H1 (cell line): ENCODE measurements at regions not wholly inside any gene's neighbourhood (a gene's known extent, or its start where the extent isn't known, plus 50 kb on each side); places are given as distances from the start of the nearest gene placed in this dataset.

Source experiments
- CTCF ChIA-PET: fragments of 300-600 bp; sonication (Branson Sonifier 250); formaldehyde crosslinking; loops from one replicate; lab custom pipeline; 2021; ENCODE audit not compliant: partially characterized antibody; lab: Charles Lee
- POLR2A ChIA-PET: fragments of 300-600 bp; sonication (Branson Sonifier 250); formaldehyde crosslinking; loops from one replicate; lab custom pipeline; 2021; ENCODE audit warnings: inconsistent platforms; ENCODE audit not compliant: partially characterized antibody; lab: Charles Lee
- DNase-seq, 2 experiments: peaks; one replicate each; pipeline versions ENCODE4 v3.0.0 to v3.0.0-alpha.2; 2010 to 2022; ENCODE audit warnings: low spot score in 2 of 2, low read depth in 1 of 2, mixed read lengths in 1 of 2
- FAIRE-seq: peaks from 2 replicates; lab custom pipeline; 2011; peaks lifted over from hg19 to GRCh38; lab: Jason Lieb, UNC
- H2AFZ ChIP-seq: 2 replicates; pipeline ENCODE4 v1.8.1; 2012; ENCODE audit warnings: low read length, inconsistent platforms
- H2AK5ac ChIP-seq: 2 replicates; pipeline ENCODE4 v1.6.1; 2013; ENCODE audit warnings: low read depth, low read length
- H2BK120ac ChIP-seq: replicated peaks from 2 replicates; pipeline ENCODE3; 2013; ENCODE audit warnings: low read depth, low read length, inconsistent platforms
- H2BK12ac ChIP-seq: 2 replicates; pipeline ENCODE4 v1.6.1; 2013; ENCODE audit warnings: low read depth, low read length
- H2BK15ac ChIP-seq: 2 replicates; pipeline ENCODE4 v1.6.1; 2013; ENCODE audit warnings: low read length
- H2BK20ac ChIP-seq: 2 replicates; pipeline ENCODE4 v1.6.1; 2013; ENCODE audit warnings: low read length
- H2BK5ac ChIP-seq: 2 replicates; pipeline ENCODE4 v1.6.1; 2013; ENCODE audit warnings: low read depth, low read length
- H3K14ac ChIP-seq: 2 replicates; pipeline ENCODE4 v1.6.1; 2013; ENCODE audit warnings: inconsistent platforms; ENCODE audit not compliant: insufficient read length
- H3K18ac ChIP-seq: 2 replicates; pipeline ENCODE4 v1.6.1; 2013; ENCODE audit warnings: low read length; ENCODE audit errors: extremely low read depth
- H3K23ac ChIP-seq: 2 replicates; pipeline ENCODE4 v1.6.1; 2013; ENCODE audit warnings: inconsistent platforms; ENCODE audit not compliant: insufficient read length
- H3K23me2 ChIP-seq: 2 replicates; pipeline ENCODE4 v1.6.1; 2013; ENCODE audit warnings: low read depth, low read length
- H3K27ac ChIP-seq: 2 replicates; pipeline ENCODE4 v1.6.1; 2011; ENCODE audit warnings: low read depth, low read length, inconsistent platforms
- H3K27me3 ChIP-seq, 4 experiments: replicated peaks in 1 of 4; 1 replicate in 1 of 4; 2 replicates in 3 of 4; pipeline versions ENCODE4 v1.6.1 to v1.8.1; 2011 to 2013; ENCODE audit warnings: low read length in 3 of 4, mild to moderate bottlenecking in 3 of 4, inconsistent platforms in 2 of 4, mixed read lengths in 2 of 4, moderate library complexity in 1 of 4; ENCODE audit not compliant: control insufficient read depth in 3 of 4, insufficient read depth in 3 of 4; ENCODE audit errors: extremely low read depth in 1 of 4
- H3K36me3 ChIP-seq, 4 experiments: 2 replicates each; pipeline versions ENCODE4 v1.6.1 to v1.8.1; 2011 to 2013; ENCODE audit warnings: mild to moderate bottlenecking in 4 of 4, low read length in 3 of 4, moderate library complexity in 2 of 4, control low read depth in 1 of 4, inconsistent platforms in 1 of 4; ENCODE audit not compliant: insufficient read depth in 4 of 4, control insufficient read depth in 2 of 4
- H3K4ac ChIP-seq: replicated peaks from 2 replicates; pipeline ENCODE3; 2013; ENCODE audit warnings: low read length, low read depth, mixed read lengths, inconsistent platforms; ENCODE audit not compliant: insufficient read length
- H3K4me1 ChIP-seq, 4 experiments: replicated peaks in 1 of 4; 1 replicate in 1 of 4; 2 replicates in 3 of 4; pipeline versions ENCODE4 v1.6.1 to v1.8.1; 2011 to 2013; ENCODE audit warnings: low read length in 3 of 4, inconsistent platforms in 2 of 4, mixed read lengths in 1 of 4; ENCODE audit not compliant: insufficient read depth in 4 of 4, control insufficient read depth in 3 of 4
- H3K4me2 ChIP-seq, 2 experiments: 2 replicates each; pipeline versions ENCODE4 v1.6.1 to v1.8.1; 2011 to 2013; ENCODE audit warnings: low read depth in 2 of 2, low read length in 2 of 2, control low read depth in 1 of 2, inconsistent platforms in 1 of 2, mild to moderate bottlenecking in 1 of 2; ENCODE audit not compliant: insufficient read depth in 1 of 2
- H3K4me3 ChIP-seq, 4 experiments: fragments of 200-600, 300-600 bp in 1 of 4; sonication (generic), shearing (Covaris generic), sonication (Bioruptor Twin) in 1 of 4; 2 replicates each; pipeline versions ENCODE4 v1.5.1 to v1.8.1; 2011 to 2016; ENCODE audit warnings: low read length in 4 of 4, low read depth in 3 of 4, control low read depth in 2 of 4, inconsistent platforms in 2 of 4, mild to moderate bottlenecking in 2 of 4, mixed read lengths in 1 of 4, moderate library complexity in 1 of 4; ENCODE audit not compliant: insufficient read depth in 2 of 4; ENCODE audit errors: extremely low read depth in 1 of 4
- H3K56ac ChIP-seq: replicated peaks from 2 replicates; pipeline ENCODE3; 2013; ENCODE audit warnings: low read depth, mild to moderate bottlenecking, mixed read lengths, low read length, inconsistent platforms; ENCODE audit not compliant: insufficient read length
- H3K79me1 ChIP-seq: 2 replicates; pipeline ENCODE4 v1.6.1; 2013; ENCODE audit warnings: low read depth, low read length, control low read depth
- H3K79me2 ChIP-seq, 2 experiments: 2 replicates each; pipeline versions ENCODE4 v1.6.1 to v1.8.1; 2012 to 2013; ENCODE audit warnings: low read length in 2 of 2, mild to moderate bottlenecking in 2 of 2, inconsistent platforms in 1 of 2; ENCODE audit not compliant: insufficient read depth in 2 of 2, control insufficient read depth in 1 of 2
- H3K9ac ChIP-seq, 4 experiments: replicated peaks in 1 of 4; 1 replicate in 1 of 4; 2 replicates in 3 of 4; pipeline versions ENCODE4 v1.6.1 to v1.8.1; 2011 to 2013; ENCODE audit warnings: low read depth in 3 of 4, low read length in 3 of 4, control low read depth in 2 of 4, mild to moderate bottlenecking in 2 of 4, moderate library complexity in 2 of 4, inconsistent platforms in 1 of 4; ENCODE audit errors: extremely low read depth in 1 of 4
- H3K9me3 ChIP-seq, 2 experiments: 2 replicates each; pipeline versions ENCODE4 v1.6.1 to v1.8.1; 2012 to 2013; ENCODE audit warnings: mild to moderate bottlenecking in 2 of 2, moderate library complexity in 2 of 2, control low read depth in 1 of 2, inconsistent platforms in 1 of 2, low read depth in 1 of 2, low read length in 1 of 2, mixed read lengths in 1 of 2; ENCODE audit not compliant: insufficient read depth in 2 of 2
- H4K20me1 ChIP-seq, 2 experiments: replicated peaks in 1 of 2; 2 replicates each; pipeline versions ENCODE3 to v1.8.1; 2011 to 2013; ENCODE audit warnings: inconsistent platforms in 2 of 2, low read length in 2 of 2, mild to moderate bottlenecking in 1 of 2; ENCODE audit not compliant: insufficient read depth in 2 of 2, control insufficient read depth in 1 of 2
- H4K5ac ChIP-seq: 2 replicates; pipeline ENCODE4 v1.6.1; 2013; ENCODE audit warnings: low read length, low read depth, mixed read lengths, inconsistent platforms; ENCODE audit not compliant: insufficient read length
- H4K8ac ChIP-seq: 2 replicates; pipeline ENCODE4 v1.8.0; 2013; ENCODE audit warnings: mild to moderate bottlenecking, moderate library complexity, low read length, inconsistent platforms; ENCODE audit not compliant: insufficient read depth; ENCODE audit errors: extremely low read depth
- H4K91ac ChIP-seq: replicated peaks from 2 replicates; pipeline ENCODE3; 2013; ENCODE audit warnings: low read length, mixed read lengths, inconsistent platforms; ENCODE audit not compliant: insufficient read length
- CEBPB ChIP-seq: IDR thresholded peaks from 2 replicates; pipeline ENCODE4 v1.6.1; 2012; ENCODE audit warnings: low read depth, low read length
- CREB1 ChIP-seq: IDR thresholded peaks from 2 replicates; pipeline ENCODE4 v1.6.1; 2012; ENCODE audit warnings: inconsistent platforms
- RXRA ChIP-seq: IDR thresholded peaks from 2 replicates; pipeline ENCODE4 v1.6.1; 2011; ENCODE audit warnings: low read depth, mild to moderate bottlenecking, low read length, moderate library complexity; ENCODE audit not compliant: insufficient read depth
- SP2 ChIP-seq: IDR thresholded peaks from 2 replicates; pipeline ENCODE4 v1.6.1; 2012; ENCODE audit warnings: mild to moderate bottlenecking, low read length, inconsistent platforms
- USF2 ChIP-seq: IDR thresholded peaks from 2 replicates; pipeline ENCODE4 v1.6.1; 2011; ENCODE audit warnings: low read length, improper control_type of control experiment
- YY1 ChIP-seq: IDR thresholded peaks from 2 replicates; pipeline ENCODE4 v1.6.1; 2011; ENCODE audit warnings: low read depth, mild to moderate bottlenecking, low read length

- H2AK5ac ChIP-seq, result no peak overlapping the region
- no peaks in the 10 kb centered on the region for H3K9me3 ChIP-seq
- no peak overlapping the region for H2BK12ac ChIP-seq
- H3K4me2 ChIP-seq, result no peak overlapping the region
- no peak overlapping the region for H3K9ac ChIP-seq
- no peak overlapping the region for H3K4me3 ChIP-seq
- no peaks in the 10 kb centered on the region for H3K36me3 ChIP-seq
- H4K20me1 ChIP-seq, result no peaks in the 10 kb centered on the region
- H3K56ac ChIP-seq, result no peak overlapping the region
- no peak overlapping the region for H3K23ac ChIP-seq
- no peak overlapping the region for H2AFZ ChIP-seq
- DNase-seq (no peak), FAIRE-seq (no peak)
- ChIA-PET POLR2A (no interaction called here), CTCF (interaction anchor here (1.1 to 1.5 kb wide), 4 partner anchors 8 to 79 kb away, joined by 4 read pairs; no protein-coding TSS in a partner anchor)
- H2BK120ac ChIP-seq, result no peak overlapping the region
- H3K18ac ChIP-seq, result no peak overlapping the region
- no peak overlapping the region for H2BK15ac ChIP-seq
- no peak for TF ChIP-seq SP2
- no peak for TF ChIP-seq USF2
- no peak for TF ChIP-seq RXRA
- no peak for TF ChIP-seq CEBPB
- no peak for TF ChIP-seq YY1
- no peak for TF ChIP-seq CREB1
- H2BK20ac ChIP-seq, result no peak overlapping the region
- no peak overlapping the region for H4K91ac ChIP-seq
- no peaks in the 10 kb centered on the region for H3K79me2 ChIP-seq
- no peak overlapping the region for H3K4ac ChIP-seq
- no peaks in the 10 kb centered on the region for H3K27me3 ChIP-seq
- H3K23me2 ChIP-seq, result no peaks in the 10 kb centered on the region
- no peak overlapping the region for H2BK5ac ChIP-seq
- H4K5ac ChIP-seq, result no peak overlapping the region
- peaks cover 0 to 2% (median 0%) of the 10 kb centered on the region in 4 experiments; a peak in 3 of 7 replicates for H3K4me1 ChIP-seq
- H3K79me1 ChIP-seq, result no peaks in the 10 kb centered on the region
- H4K8ac ChIP-seq, result no peak overlapping the region
- H3K14ac ChIP-seq, result no peak overlapping the region
- no peak overlapping the region for H3K27ac ChIP-seq
Measured at GRCh38 chr12:124692443-124692842, 125.0 kb upstream of the NCOR2 start.
